MG63 (cell line): ENCODE measurements at regions not wholly inside any gene's neighbourhood (a gene's known extent, or its start where the extent isn't known, plus 50 kb on each side); places are given as distances from the start of the nearest gene placed in this dataset.

ENCODE experiments used
- DNase-seq: peaks from one replicate; pipeline ENCODE4 v3.0.0-alpha.2; 2020
- H3K27me3 ChIP-seq: fragments of 250-450 bp; sonication (Bioruptor Pico); 2 replicates; pipeline ENCODE4 v1.5.1; 2020; ENCODE audit warnings: mild to moderate bottlenecking, moderate library complexity
- H3K36me3 ChIP-seq: fragments of 250-450 bp; sonication (Bioruptor Pico); 2 replicates; pipeline ENCODE4 v1.5.1; 2020; ENCODE audit warnings: mild to moderate bottlenecking, moderate library complexity
- H3K4me3 ChIP-seq: fragments of 250-450 bp; sonication (Bioruptor Pico); 2 replicates; pipeline ENCODE4 v1.5.1; 2020; ENCODE audit warnings: mild to moderate bottlenecking, moderate library complexity
- H3K9me3 ChIP-seq: fragments of 250-450 bp; sonication (Bioruptor Pico); 2 replicates; pipeline ENCODE4 v1.5.1; 2020; ENCODE audit warnings: mild to moderate bottlenecking, moderate library complexity

- H3K9me3 ChIP-seq: no peaks in the 10 kb centered on the region
- no peaks in the 10 kb centered on the region for H3K36me3 ChIP-seq
- no peak overlapping the region for H3K4me3 ChIP-seq
- no peak for DNase-seq
- no peaks in the 10 kb centered on the region for H3K27me3 ChIP-seq
Observed at GRCh38 chr4:154015578-154015977, 226.7 kb upstream of the SFRP2 start.

- no peaks in the 10 kb centered on the region for H3K27me3 ChIP-seq
- H3K9me3 ChIP-seq: no peaks in the 10 kb centered on the region
- no peak for DNase-seq
- H3K4me3 ChIP-seq: no peak overlapping the region
- H3K36me3 ChIP-seq: no peaks in the 10 kb centered on the region
Observed at GRCh38 chr4:154014407-154015321, 225.8 kb upstream of the SFRP2 start.

GRCh38 chr4:154013576-154013975, 224.7 kb upstream of the SFRP2 start:
- H3K36me3 ChIP-seq: no peaks in the 10 kb centered on the region
- no peak for DNase-seq
- no peaks in the 10 kb centered on the region for H3K9me3 ChIP-seq
- no peak overlapping the region for H3K4me3 ChIP-seq
- no peaks in the 10 kb centered on the region for H3K27me3 ChIP-seq

- Histone ChIP-seq H3K4me3 (no peak overlapping the region), H3K27me3 (no peaks in the 10 kb centered on the region), H3K36me3 (no peaks in the 10 kb centered on the region), H3K9me3 (no peaks in the 10 kb centered on the region)
- DNase-seq: peak; percentile 17
Observed at GRCh38 chr4:154010371-154010770, 221.5 kb upstream of the SFRP2 start.

- Histone ChIP-seq H3K36me3 (no peaks in the 10 kb centered on the region), H3K9me3 (no peaks in the 10 kb centered on the region), H3K4me3 (no peak overlapping the region), H3K27me3 (no peaks in the 10 kb centered on the region)
- no peak for DNase-seq
Observed at GRCh38 chr4:154009788-154010187, 220.9 kb upstream of the SFRP2 start.

- H3K36me3 ChIP-seq: no peaks in the 10 kb centered on the region
- no peaks in the 10 kb centered on the region for H3K9me3 ChIP-seq
- no peak for DNase-seq
- no peaks in the 10 kb centered on the region for H3K27me3 ChIP-seq
- H3K4me3 ChIP-seq: no peak overlapping the region
Observed at GRCh38 chr4:154009191-154009590, 220.3 kb upstream of the SFRP2 start.

GRCh38 chr4:154005171-154005520, 216.3 kb upstream of the SFRP2 start:
- Histone ChIP-seq H3K9me3 (no peaks in the 10 kb centered on the region), H3K4me3 (no peak overlapping the region), H3K27me3 (no peaks in the 10 kb centered on the region), H3K36me3 (no peaks in the 10 kb centered on the region)
- DNase-seq: no peak

- DNase-seq: no peak
- Histone ChIP-seq H3K4me3 (no peak overlapping the region), H3K36me3 (no peaks in the 10 kb centered on the region), H3K27me3 (no peaks in the 10 kb centered on the region), H3K9me3 (no peaks in the 10 kb centered on the region)
Observed at GRCh38 chr4:154004507-154005170, 215.8 kb upstream of the SFRP2 start.

GRCh38 chr4:154004016-154004415, 215.1 kb upstream of the SFRP2 start:
- H3K9me3 ChIP-seq: no peaks in the 10 kb centered on the region
- no peaks in the 10 kb centered on the region for H3K27me3 ChIP-seq
- H3K4me3 ChIP-seq: no peak overlapping the region
- DNase-seq: no peak
- H3K36me3 ChIP-seq: no peaks in the 10 kb centered on the region

- no peak for DNase-seq
- Histone ChIP-seq H3K27me3 (no peaks in the 10 kb centered on the region), H3K4me3 (no peak overlapping the region), H3K36me3 (no peaks in the 10 kb centered on the region), H3K9me3 (no peaks in the 10 kb centered on the region)
Observed at GRCh38 chr4:154003378-154003777, 214.5 kb upstream of the SFRP2 start.

- Histone ChIP-seq H3K4me3 (no peak overlapping the region), H3K9me3 (no peaks in the 10 kb centered on the region), H3K36me3 (no peaks in the 10 kb centered on the region), H3K27me3 (no peaks in the 10 kb centered on the region)
- DNase-seq: no peak
Observed at GRCh38 chr4:154001193-154001592, 212.3 kb upstream of the SFRP2 start.

- DNase-seq: no peak
- H3K9me3 ChIP-seq: no peaks in the 10 kb centered on the region
- no peak overlapping the region for H3K4me3 ChIP-seq
- no peaks in the 10 kb centered on the region for H3K36me3 ChIP-seq
- H3K27me3 ChIP-seq: no peaks in the 10 kb centered on the region
Observed at GRCh38 chr4:153997516-153997915, 208.6 kb upstream of the SFRP2 start.

GRCh38 chr4:153989505-153989904, 200.6 kb upstream of the SFRP2 start:
- Histone ChIP-seq H3K4me3 (no peak overlapping the region), H3K36me3 (no peaks in the 10 kb centered on the region), H3K9me3 (no peaks in the 10 kb centered on the region), H3K27me3 (no peaks in the 10 kb centered on the region)
- no peak for DNase-seq

- Histone ChIP-seq H3K4me3 (no peak overlapping the region), H3K27me3 (no peaks in the 10 kb centered on the region), H3K36me3 (no peaks in the 10 kb centered on the region), H3K9me3 (no peaks in the 10 kb centered on the region)
- DNase-seq: peak; percentile 60
Observed at GRCh38 chr4:153988492-153989363, 199.8 kb upstream of the SFRP2 start.

GRCh38 chr4:153987291-153987690, 198.4 kb upstream of the SFRP2 start:
- H3K36me3 ChIP-seq: no peaks in the 10 kb centered on the region
- H3K4me3 ChIP-seq: no peak overlapping the region
- peak; percentile 22 for DNase-seq
- no peaks in the 10 kb centered on the region for H3K9me3 ChIP-seq
- H3K27me3 ChIP-seq: no peaks in the 10 kb centered on the region

- H3K4me3 ChIP-seq: no peak overlapping the region
- DNase-seq: no peak
- H3K27me3 ChIP-seq: no peaks in the 10 kb centered on the region
- H3K36me3 ChIP-seq: no peaks in the 10 kb centered on the region
- no peaks in the 10 kb centered on the region; the same call in 1 of the 2 replicates for H3K9me3 ChIP-seq
Observed at GRCh38 chr4:153976954-153977353, 188.1 kb upstream of the SFRP2 start.

- no peak for DNase-seq
- Histone ChIP-seq H3K4me3 (no peak overlapping the region), H3K36me3 (no peaks in the 10 kb centered on the region), H3K27me3 (no peaks in the 10 kb centered on the region), H3K9me3 (no peaks in the 10 kb centered on the region; the same call in 1 of the 2 replicates)
Observed at GRCh38 chr4:153974452-153974851, 185.6 kb upstream of the SFRP2 start.
